Lower leg skin (tissue), 3 donors: ENCODE measurements at regions not wholly inside any gene's neighbourhood (a gene's known extent, or its start where the extent isn't known, plus 50 kb on each side); places are given as distances from the start of the nearest gene placed in this dataset.

Source experiments
- POLR2A ChIP-seq, 2 donors: fragments of 450-650 bp; IDR thresholded peaks; one replicate each; pipeline ENCODE4 v1.6.1; 2016 to 2017; ENCODE audit warnings: antibody characterized with exemption in 2 of 2, mild to moderate bottlenecking in 1 of 2, moderate library complexity in 1 of 2
- TF ChIP-seq, protein P1 (sequence below), 3 donors: fragments of 450-650 bp; IDR thresholded peaks; one replicate each; pipeline ENCODE4 v1.5.1; 2016; ENCODE audit warnings: antibody characterized with exemption in 3 of 3, mild to moderate bottlenecking in 3 of 3, moderate library complexity in 2 of 3

DNA sequence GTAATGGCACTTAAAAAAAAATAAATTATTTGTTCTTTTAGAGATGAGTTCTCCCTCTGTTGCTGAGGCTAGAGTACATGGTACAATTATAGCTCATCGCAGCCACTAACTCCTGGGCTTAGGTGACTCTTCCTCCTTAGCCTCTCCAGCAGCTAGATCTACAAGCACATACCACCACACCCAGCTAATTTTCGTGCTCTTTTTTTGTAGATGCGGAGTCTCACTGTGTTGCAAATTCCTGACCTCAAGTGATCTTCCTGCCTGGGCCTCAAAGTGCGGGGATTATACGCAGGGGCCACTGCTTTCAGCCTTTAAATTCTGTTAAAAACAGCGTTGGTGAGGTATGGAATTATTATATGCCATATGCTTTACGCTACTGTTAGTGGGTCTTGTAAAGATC is 2034.0 kb downstream of the OLFM4 start:
- TF ChIP-seq, protein P1, sequence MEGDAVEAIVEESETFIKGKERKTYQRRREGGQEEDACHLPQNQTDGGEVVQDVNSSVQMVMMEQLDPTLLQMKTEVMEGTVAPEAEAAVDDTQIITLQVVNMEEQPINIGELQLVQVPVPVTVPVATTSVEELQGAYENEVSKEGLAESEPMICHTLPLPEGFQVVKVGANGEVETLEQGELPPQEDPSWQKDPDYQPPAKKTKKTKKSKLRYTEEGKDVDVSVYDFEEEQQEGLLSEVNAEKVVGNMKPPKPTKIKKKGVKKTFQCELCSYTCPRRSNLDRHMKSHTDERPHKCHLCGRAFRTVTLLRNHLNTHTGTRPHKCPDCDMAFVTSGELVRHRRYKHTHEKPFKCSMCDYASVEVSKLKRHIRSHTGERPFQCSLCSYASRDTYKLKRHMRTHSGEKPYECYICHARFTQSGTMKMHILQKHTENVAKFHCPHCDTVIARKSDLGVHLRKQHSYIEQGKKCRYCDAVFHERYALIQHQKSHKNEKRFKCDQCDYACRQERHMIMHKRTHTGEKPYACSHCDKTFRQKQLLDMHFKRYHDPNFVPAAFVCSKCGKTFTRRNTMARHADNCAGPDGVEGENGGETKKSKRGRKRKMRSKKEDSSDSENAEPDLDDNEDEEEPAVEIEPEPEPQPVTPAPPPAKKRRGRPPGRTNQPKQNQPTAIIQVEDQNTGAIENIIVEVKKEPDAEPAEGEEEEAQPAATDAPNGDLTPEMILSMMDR (IDR thresholded peaks at IDR 0.05), result no peak
- no peak for TF ChIP-seq POLR2A (IDR thresholded peaks at IDR 0.05)
